ENCODE measurements at regions not wholly inside any gene's neighbourhood (a gene's known extent, or its start where the extent isn't known, plus 50 kb on each side); places are given as distances from the start of the nearest gene placed in this dataset.
"Not testable (repeated sequence)": the region's sequence is repeated elsewhere in the genome, so short reads cannot be mapped to it uniquely, and the experiment has no call there.

GRCh38 chr13:84579901-84580300, 697.6 kb upstream of the SLITRK1 start:
- not testable (repeated sequence) for DNase-seq (ENCODE audit: low read depth in 2 of 2)

GRCh38 chr13:84574851-84575250, 692.6 kb upstream of the SLITRK1 start:
- no peak for DNase-seq (ENCODE audit: low read depth in 2 of 2)

GRCh38 chr13:84571264-84571663, 689.0 kb upstream of the SLITRK1 start:
- no peak for DNase-seq (ENCODE audit: low read depth in 2 of 2)

- DNase-seq (ENCODE audit: low read depth in 2 of 2) = no peak
These were observed 688.6 kb upstream of the SLITRK1 start for GRCh38 chr13:84570831-84571230.

GRCh38 chr13:84569366-84569765, 687.1 kb upstream of the SLITRK1 start:
- DNase-seq (ENCODE audit: low read depth in 2 of 2) = no peak

- DNase-seq (ENCODE audit: low read depth in 2 of 2) = no peak
These were observed 685.6 kb upstream of the SLITRK1 start for GRCh38 chr13:84567848-84568247.

- DNase-seq (ENCODE audit: low read depth in 2 of 2) = no peak
These were observed 684.5 kb upstream of the SLITRK1 start for GRCh38 chr13:84566780-84567179.

GRCh38 chr13:84563611-84564010, 681.3 kb upstream of the SLITRK1 start:
- DNase-seq (ENCODE audit: low read depth in 2 of 2) = no peak

GRCh38 chr13:84553227-84553626, 671.0 kb upstream of the SLITRK1 start:
- DNase-seq (ENCODE audit: low read depth in 2 of 2) = no peak

- DNase-seq (ENCODE audit: low read depth in 2 of 2) = no peak
These were observed 661.7 kb upstream of the SLITRK1 start for GRCh38 chr13:84543962-84544361.

GRCh38 chr13:84542348-84542747, 660.1 kb upstream of the SLITRK1 start:
- no peak for DNase-seq (ENCODE audit: low read depth in 2 of 2)

GRCh38 chr13:84536906-84537305, 654.6 kb upstream of the SLITRK1 start:
- DNase-seq (ENCODE audit: low read depth in 2 of 2) = no peak

- no peak for DNase-seq (ENCODE audit: low read depth in 2 of 2)
These were observed 646.3 kb upstream of the SLITRK1 start for GRCh38 chr13:84528408-84529070.

- DNase-seq (ENCODE audit: low read depth in 2 of 2) = no peak
These were observed 643.6 kb upstream of the SLITRK1 start for GRCh38 chr13:84525865-84526264.

GRCh38 chr13:84524586-84524985, 642.3 kb upstream of the SLITRK1 start:
- DNase-seq (ENCODE audit: low read depth in 2 of 2) = no peak

GRCh38 chr13:84500016-84500415, 617.7 kb upstream of the SLITRK1 start:
- DNase-seq (ENCODE audit: low read depth in 2 of 2) = no peak

- DNase-seq (ENCODE audit: low read depth in 2 of 2) = no peak
These were observed 615.3 kb upstream of the SLITRK1 start for GRCh38 chr13:84497613-84498012.

GRCh38 chr13:84491952-84492351, 609.7 kb upstream of the SLITRK1 start:
- DNase-seq (ENCODE audit: low read depth in 2 of 2) = no peak

GRCh38 chr13:84487752-84488151, 605.5 kb upstream of the SLITRK1 start:
- no peak for DNase-seq (ENCODE audit: low read depth in 2 of 2)

GRCh38 chr13:84481958-84482357, 599.7 kb upstream of the SLITRK1 start:
- DNase-seq (ENCODE audit: low read depth in 2 of 2) = no peak

GRCh38 chr13:84479656-84480055, 597.4 kb upstream of the SLITRK1 start:
- no peak for DNase-seq (ENCODE audit: low read depth in 2 of 2)

GRCh38 chr13:84470528-84470927, 588.3 kb upstream of the SLITRK1 start:
- no peak for DNase-seq (ENCODE audit: low read depth in 2 of 2)

- DNase-seq (ENCODE audit: low read depth in 2 of 2) = no peak
These were observed 584.2 kb upstream of the SLITRK1 start for GRCh38 chr13:84466461-84466860.

- no peak for DNase-seq (ENCODE audit: low read depth in 2 of 2)
These were observed 578.7 kb upstream of the SLITRK1 start for GRCh38 chr13:84460989-84461388.

Measured in stimulated activated CD4-positive, alpha-beta T cell treated with anti-CD3 and anti-CD28 coated beads, Interleukin-15, amount 100 ng/mL, for 48 hours (primary cell).